Stimulated activated CD4-positive, alpha-beta T cell treated with anti-CD3 and anti-CD28 coated beads, Interleukin-1b, Interleukin-23, amount 100 ng/mL, for 4 hours (primary cell): ENCODE measurements at regions not wholly inside any gene's neighbourhood (a gene's known extent, or its start where the extent isn't known, plus 50 kb on each side); places are given as distances from the start of the nearest gene placed in this dataset.

Experiments used
- DNase-seq, 2 donors: peaks; one replicate each; pipeline ENCODE4 v3.0.0-alpha.2; 2020; ENCODE audit warnings: low read depth in 2 of 2

GRCh38 chr3:57009802-57010201 is 50.7 kb upstream of the SPATA12 start:
- DNase-seq, result no peak

GRCh38 chr3:57009367-57009766 is 51.1 kb upstream of the SPATA12 start:
- no peak for DNase-seq

- DNase-seq, result no peak
Observed at GRCh38 chr3:57007521-57008460, 52.7 kb upstream of the SPATA12 start.

GRCh38 chr3:57006949-57007419 is 53.5 kb upstream of the SPATA12 start:
- no peak for DNase-seq

- no peak for DNase-seq
Observed at GRCh38 chr3:57006179-57006657, 54.2 kb upstream of the SPATA12 start.

GRCh38 chr3:57004229-57004628 is 56.2 kb upstream of the SPATA12 start:
- DNase-seq, result no peak

GRCh38 chr3:57003676-57004075 is 56.8 kb upstream of the SPATA12 start:
- no peak for DNase-seq

- DNase-seq, result no peak
Observed at GRCh38 chr3:57001356-57001755, 59.1 kb upstream of the SPATA12 start.

GRCh38 chr3:57000012-57000411 is 60.5 kb upstream of the SPATA12 start:
- DNase-seq, result no peak

- no peak for DNase-seq
Observed at GRCh38 chr3:56999547-56999946, 60.9 kb upstream of the SPATA12 start.

- no peak for DNase-seq
Observed at GRCh38 chr3:56998076-56998529, 62.4 kb upstream of the SPATA12 start.

GRCh38 chr3:56997675-56998074 is 62.8 kb upstream of the SPATA12 start:
- no peak for DNase-seq

GRCh38 chr3:56997041-56997440 is 63.4 kb upstream of the SPATA12 start:
- DNase-seq, result no peak

- DNase-seq, result no peak
Observed at GRCh38 chr3:56994391-56994790, 66.1 kb upstream of the SPATA12 start.

GRCh38 chr3:56990641-56991015 is 69.8 kb upstream of the SPATA12 start:
- no peak for DNase-seq

- DNase-seq, result no peak
Observed at GRCh38 chr3:56989977-56990640, 70.4 kb upstream of the SPATA12 start.

GRCh38 chr3:56989169-56989976 is 71.1 kb upstream of the SPATA12 start:
- no peak for DNase-seq

GRCh38 chr3:56988458-56989168 is 71.9 kb upstream of the SPATA12 start:
- peak; percentile 59 to 74 for DNase-seq

GRCh38 chr3:56987238-56987895 is 73.1 kb upstream of the SPATA12 start:
- no peak for DNase-seq

GRCh38 chr3:56986347-56986746 is 74.1 kb upstream of the SPATA12 start:
- DNase-seq, result no peak

- peak in 1 of 2 donors; percentile 6 for DNase-seq
Observed at GRCh38 chr3:56985878-56986277, 74.6 kb upstream of the SPATA12 start.
